ENCODE measurements at regions not wholly inside any gene's neighbourhood (a gene's known extent, or its start where the extent isn't known, plus 50 kb on each side); places are given as distances from the start of the nearest gene placed in this dataset.
A peak's percentile ranks its signal among the peaks of the same experiment; 100 is the strongest.

DNA sequence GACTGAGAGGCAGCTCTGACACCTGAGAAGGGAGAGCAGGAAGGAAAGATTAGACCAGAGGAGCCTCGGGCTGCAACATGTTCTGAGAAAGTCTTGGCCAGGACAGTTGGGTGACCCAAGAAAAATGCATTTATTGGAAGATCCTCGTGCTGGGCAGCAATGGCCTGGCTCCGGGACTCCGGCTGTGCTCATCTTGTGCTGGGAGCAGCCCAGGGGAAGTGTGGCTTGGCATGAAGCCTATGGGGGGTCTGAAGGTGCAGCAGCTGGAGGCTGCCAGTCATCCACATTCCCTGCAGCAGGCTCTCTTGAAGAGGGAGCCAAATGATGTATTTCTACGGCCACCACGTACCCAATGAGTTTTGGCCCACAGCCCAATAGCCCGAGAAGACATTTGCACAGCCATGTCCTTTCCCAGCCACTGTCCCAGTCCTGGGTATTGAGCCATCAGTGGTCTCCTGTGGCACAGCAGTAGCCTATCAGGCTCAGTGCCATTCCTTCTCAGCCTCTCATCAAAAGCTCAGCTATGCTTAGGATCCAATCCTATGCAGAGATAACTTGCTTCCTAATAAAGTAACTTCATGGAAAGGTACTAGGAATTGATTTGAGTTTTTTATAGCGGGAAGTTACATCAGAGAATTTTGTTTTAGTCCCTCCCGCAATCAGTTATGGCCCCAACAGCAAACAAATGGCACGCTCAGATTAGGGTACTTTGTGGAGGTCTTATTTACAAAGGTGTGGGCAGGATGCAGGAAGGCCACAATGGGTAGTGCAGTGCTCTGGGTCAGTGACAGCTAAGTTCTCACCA lies 76.0 kb upstream of the MEDAG start:
- Histone ChIP-seq H2BK5ac (ENCODE audit: low read depth, low read length, poor library complexity, severe bottlenecking) (peak overlapping the region; percentile 21), H2AK9ac (replicated peaks; ENCODE audit: low read depth, low read length, poor library complexity) (no peak overlapping the region), H2BK20ac (ENCODE audit: low read depth, low read length) (peak overlapping the region; percentile 27; the same call in 1 of the 2 replicates), H3K9ac (ENCODE audit: low read depth, low read length) (no peak overlapping the region), H4K5ac (ENCODE audit: low read depth, low read length) (peak overlapping the region; percentile 13; the same call in 1 of the 2 replicates), H3K4me1 (ENCODE audit: control insufficient read depth, insufficient read depth, low read length) (peaks cover 13% of the 10 kb centered on the region), H3K79me1 (ENCODE audit: low read depth in 1 of 2, low read length in 2 of 2) (no peaks in the 10 kb centered on the region), H2BK15ac (ENCODE audit: low read depth, low read length) (peak overlapping the region; percentile 25; the same call in 2 of the 3 replicates), H4K8ac (ENCODE audit: low read depth in 2 of 2, low read length in 2 of 2) (no peak overlapping the region), H3K27ac (ENCODE audit: insufficient read depth, low read length) (no peak overlapping the region), H3K18ac (ENCODE audit: low read depth, low read length) (peak overlapping the region; percentile 6; the same call in 1 of the 2 replicates), H3K4ac (ENCODE audit: low read depth, low read length) (peak overlapping the region; percentile 26), H2AFZ (replicated peaks; ENCODE audit: low read length, poor library complexity) (peak overlapping the region; percentile 4), H3K36me3 (ENCODE audit: control insufficient read depth, insufficient read depth, low read length) (no peaks in the 10 kb centered on the region), H2AK5ac (ENCODE audit: low read depth, low read length) (peak overlapping the region; percentile 59), H3K14ac (replicated peaks; ENCODE audit: low read depth, low read length) (0 out of 2 replicates have a peak overlapping the region, but pooled peaks have one; percentile 44), H4K91ac (ENCODE audit: insufficient read depth, low read depth, low read length) (peak overlapping the region; percentile 30), H3K56ac (ENCODE audit: extremely low read depth, insufficient read depth, low read length) (no peak overlapping the region), H2BK120ac (ENCODE audit: low read depth, low read length) (peak overlapping the region; percentile 58), H3K9me3 (ENCODE audit: control insufficient read depth, insufficient read depth, low read length) (no peaks in the 10 kb centered on the region), H3K9me1 (ENCODE audit: insufficient read depth, low read length) (peaks cover 8% of the 10 kb centered on the region), H3K4me3 (ENCODE audit: insufficient read depth, low read depth, low read length) (no peak overlapping the region), H4K20me1 (ENCODE audit: insufficient read depth, low read length) (no peaks in the 10 kb centered on the region), H3K23ac (ENCODE audit: low read depth, low read length) (0 out of 2 replicates have a peak overlapping the region, but pooled peaks have one; percentile 20), H3K27me3 (ENCODE audit: control insufficient read depth, insufficient read depth, low read length) (no peaks in the 10 kb centered on the region), H3K4me2 (ENCODE audit: low read depth, low read length) (no peak overlapping the region)
- in situ Hi-C loops (cut with MboI; ENCODE audit: low sequenced_read_pairs): no loop called here
- ChIA-PET CTCF (interaction anchor here (0.9 kb wide), 1 partner anchor 36 kb away, joined by 5 read pairs; no protein-coding TSS in a partner anchor), POLR2A (ENCODE audit: unreplicated experiment) (no interaction called here)
- ATAC-seq (ENCODE audit: low read depth) (no peak), DNase-seq (no peak)
- TF ChIP-seq, protein P1, sequence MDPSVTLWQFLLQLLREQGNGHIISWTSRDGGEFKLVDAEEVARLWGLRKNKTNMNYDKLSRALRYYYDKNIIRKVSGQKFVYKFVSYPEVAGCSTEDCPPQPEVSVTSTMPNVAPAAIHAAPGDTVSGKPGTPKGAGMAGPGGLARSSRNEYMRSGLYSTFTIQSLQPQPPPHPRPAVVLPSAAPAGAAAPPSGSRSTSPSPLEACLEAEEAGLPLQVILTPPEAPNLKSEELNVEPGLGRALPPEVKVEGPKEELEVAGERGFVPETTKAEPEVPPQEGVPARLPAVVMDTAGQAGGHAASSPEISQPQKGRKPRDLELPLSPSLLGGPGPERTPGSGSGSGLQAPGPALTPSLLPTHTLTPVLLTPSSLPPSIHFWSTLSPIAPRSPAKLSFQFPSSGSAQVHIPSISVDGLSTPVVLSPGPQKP (IDR thresholded peaks at IDR 0.05; ENCODE audit: borderline replicate concordance, low read depth, low read length): no peak
- TF ChIP-seq CTCF (conservative IDR thresholded peaks at IDR 0.05; ENCODE audit: low read depth, low read length): no peak
- no peak for TF ChIP-seq USF2 (IDR thresholded peaks at IDR 0.05; ENCODE audit: low read depth, low read length)
- no peak for TF ChIP-seq POLR2A (IDR thresholded peaks at IDR 0.05; ENCODE audit: low read depth, low read length)
- TF ChIP-seq RFX5 (IDR thresholded peaks at IDR 0.05; ENCODE audit: low read depth, low read length): no peak
- no peak for TF ChIP-seq RCOR1 (IDR thresholded peaks at IDR 0.05; ENCODE audit: insufficient replicate concordance, low read length)
- no peak for TF ChIP-seq CEBPB (IDR thresholded peaks at IDR 0.05; ENCODE audit: low read depth, low read length)
- TF ChIP-seq MXI1 (IDR thresholded peaks at IDR 0.05; ENCODE audit: borderline replicate concordance, low read depth, low read length): no peak
- intact Hi-C loops (cut with micrococcal nuclease): no loop called here
- WGBS, 2 experiments (ENCODE audit: extremely low coverage in 2 of 2, insufficient read length in 1 of 2): 62% methylated on average over 8 of the region's 10 CpGs; no CpG with 5 or more reads in 1 of the 2 experiments
- BruUV-seq (replicated peaks): no TSS peak
- dilution Hi-C loops (cut with HindIII; ENCODE audit: low sequenced_read_pairs, unreplicated experiment): no loop called here
